BE2C (cell line): ENCODE measurements at regions not wholly inside any gene's neighbourhood (a gene's known extent, or its start where the extent isn't known, plus 50 kb on each side); places are given as distances from the start of the nearest gene placed in this dataset.
"Not testable (repeated sequence)": the region's sequence is repeated elsewhere in the genome, so short reads cannot be mapped to it uniquely, and the experiment has no call there.

ENCODE experiments used
- DNase-seq: peaks from one replicate; pipeline ENCODE4 v3.0.0-alpha.2; 2020
- H3K27me3 ChIP-seq: fragments of 250-450 bp; sonication (Bioruptor Pico); 2 replicates; pipeline ENCODE4 v1.5.1; 2020; ENCODE audit warnings: mild to moderate bottlenecking
- H3K36me3 ChIP-seq: fragments of 250-450 bp; sonication (Bioruptor Pico); 2 replicates; pipeline ENCODE4 v1.5.1; 2020; ENCODE audit warnings: mild to moderate bottlenecking
- H3K4me1 ChIP-seq: fragments of 250-450 bp; sonication (Bioruptor Pico); 2 replicates; pipeline ENCODE4 v1.5.1; 2020
- H3K4me3 ChIP-seq: 2 replicates; pipeline ENCODE4 v1.5.1; 2011; ENCODE audit warnings: low read depth, low read length
- H3K9me3 ChIP-seq: fragments of 250-450 bp; sonication (Bioruptor Pico); 2 replicates; pipeline ENCODE4 v1.5.1; 2020

GRCh38 chr16:31975826-31976419, 102.3 kb downstream of the ZNF267 start:
- H3K4me1 ChIP-seq, DNase-seq, H3K9me3 ChIP-seq, H3K27me3 ChIP-seq, H3K4me3 ChIP-seq, H3K36me3 ChIP-seq: not testable (repeated sequence)

GRCh38 chr16:31978463-31978862, 104.9 kb downstream of the ZNF267 start:
- not testable (repeated sequence) for H3K4me3 ChIP-seq, H3K9me3 ChIP-seq, H3K4me1 ChIP-seq

GRCh38 chr16:31981739-31982138, 108.1 kb downstream of the ZNF267 start:
- not testable (repeated sequence) for H3K27me3 ChIP-seq, H3K4me3 ChIP-seq, H3K9me3 ChIP-seq, H3K36me3 ChIP-seq, H3K4me1 ChIP-seq, DNase-seq

More at GRCh38 chr16:31978463-31978862, 104.9 kb downstream of the ZNF267 start:
- not testable (repeated sequence) for DNase-seq, H3K27me3 ChIP-seq, H3K36me3 ChIP-seq

- H3K9me3 ChIP-seq, DNase-seq, H3K4me1 ChIP-seq, H3K27me3 ChIP-seq, H3K36me3 ChIP-seq, H3K4me3 ChIP-seq: not testable (repeated sequence)
Measured at GRCh38 chr16:31982986-31983385, 109.4 kb downstream of the ZNF267 start.

- not testable (repeated sequence) for H3K27me3 ChIP-seq, DNase-seq, H3K36me3 ChIP-seq, H3K4me3 ChIP-seq, H3K9me3 ChIP-seq, H3K4me1 ChIP-seq
Measured at GRCh38 chr16:31983666-31984065, 110.1 kb downstream of the ZNF267 start.

GRCh38 chr16:31986895-31987294, 113.3 kb downstream of the ZNF267 start:
- H3K36me3 ChIP-seq, H3K9me3 ChIP-seq, H3K4me1 ChIP-seq, DNase-seq, H3K4me3 ChIP-seq, H3K27me3 ChIP-seq: not testable (repeated sequence)

GRCh38 chr16:31988595-31989581, 115.3 kb downstream of the ZNF267 start:
- not testable (repeated sequence) for DNase-seq, H3K4me3 ChIP-seq, H3K9me3 ChIP-seq, H3K4me1 ChIP-seq, H3K36me3 ChIP-seq, H3K27me3 ChIP-seq

- H3K36me3 ChIP-seq, H3K27me3 ChIP-seq, DNase-seq, H3K4me3 ChIP-seq, H3K4me1 ChIP-seq, H3K9me3 ChIP-seq: not testable (repeated sequence)
Measured at GRCh38 chr16:31990261-31990660, 116.7 kb downstream of the ZNF267 start.

- not testable (repeated sequence) for H3K27me3 ChIP-seq, H3K4me3 ChIP-seq, DNase-seq, H3K4me1 ChIP-seq, H3K9me3 ChIP-seq, H3K36me3 ChIP-seq
Measured at GRCh38 chr16:31990980-31991379, 117.4 kb downstream of the ZNF267 start.

- peak; percentile 36 for DNase-seq
- not testable (repeated sequence) for H3K36me3 ChIP-seq, H3K27me3 ChIP-seq, H3K9me3 ChIP-seq, H3K4me1 ChIP-seq, H3K4me3 ChIP-seq
Measured at GRCh38 chr16:31996325-31996724, 122.7 kb downstream of the ZNF267 start.

- not testable (repeated sequence) for DNase-seq, H3K36me3 ChIP-seq, H3K4me1 ChIP-seq, H3K27me3 ChIP-seq, H3K9me3 ChIP-seq, H3K4me3 ChIP-seq
Measured at GRCh38 chr16:32002496-32002895, 128.9 kb downstream of the ZNF267 start.

GRCh38 chr16:32003819-32004218, 130.2 kb downstream of the ZNF267 start:
- H3K36me3 ChIP-seq, DNase-seq, H3K4me1 ChIP-seq, H3K4me3 ChIP-seq, H3K9me3 ChIP-seq, H3K27me3 ChIP-seq: not testable (repeated sequence)

GRCh38 chr16:32038783-32039496, 165.3 kb downstream of the ZNF267 start:
- H3K4me3 ChIP-seq, H3K36me3 ChIP-seq, H3K27me3 ChIP-seq, H3K9me3 ChIP-seq, H3K4me1 ChIP-seq: not testable (repeated sequence)
- DNase-seq: peak; percentile 17

GRCh38 chr16:32039919-32040318, 166.3 kb downstream of the ZNF267 start:
- not testable (repeated sequence) for H3K4me3 ChIP-seq, H3K4me1 ChIP-seq, DNase-seq, H3K27me3 ChIP-seq, H3K9me3 ChIP-seq, H3K36me3 ChIP-seq
